GM12878 (cell line): ENCODE measurements at regions not wholly inside any gene's neighbourhood (a gene's known extent, or its start where the extent isn't known, plus 50 kb on each side); places are given as distances from the start of the nearest gene placed in this dataset.

Experiments
- BACH1 ChIP-seq: fragments of 450-650 bp; IDR thresholded peaks from 2 replicates; pipeline ENCODE4 v1.6.1; 2017; ENCODE audit warnings: mild to moderate bottlenecking, borderline replicate concordance
- EZH2 ChIP-seq: IDR thresholded peaks from 2 replicates; pipeline ENCODE4 v1.6.1; 2012; ENCODE audit warnings: low read depth, mild to moderate bottlenecking, control low read depth, inconsistent platforms, low read length, borderline replicate concordance; ENCODE audit not compliant: control insufficient read depth
- FOXM1 ChIP-seq: IDR thresholded peaks from 2 replicates; pipeline ENCODE4 v1.6.1; 2012; ENCODE audit warnings: low read depth, mild to moderate bottlenecking, inconsistent platforms, low read length, moderate library complexity
- NFYB ChIP-seq: IDR thresholded peaks from 2 replicates; pipeline ENCODE4 v1.6.1; 2011; ENCODE audit warnings: low read depth, mild to moderate bottlenecking, low read length, improper control_type of control experiment, moderate library complexity; ENCODE audit not compliant: insufficient read depth
- POLR2A ChIP-seq: IDR thresholded peaks from 2 replicates; pipeline ENCODE4 v1.6.1; 2011; ENCODE audit warnings: low read depth, mild to moderate bottlenecking, low read length
- RAD21 ChIP-seq: IDR thresholded peaks from 2 replicates; pipeline ENCODE4 v1.6.1; 2011; ENCODE audit warnings: mild to moderate bottlenecking, low read depth, low read length, moderate library complexity; ENCODE audit not compliant: insufficient read depth
- TF ChIP-seq, protein P1 (sequence below), 3 experiments: IDR thresholded peaks in 2 of 3; conservative IDR thresholded peaks in 1 of 3; 2 replicates each; pipeline ENCODE4 v1.5.1; 2011; ENCODE audit warnings: low read depth in 3 of 3, low read length in 3 of 3, mild to moderate bottlenecking in 3 of 3, control low read depth in 2 of 3, moderate library complexity in 2 of 3, inconsistent platforms in 1 of 3, mixed read lengths in 1 of 3; ENCODE audit not compliant: control insufficient read depth in 2 of 3, insufficient read depth in 1 of 3; ENCODE audit errors: extremely low read depth in 1 of 3
- TF ChIP-seq, protein P2 (sequence below): fragments of 450-650 bp; IDR thresholded peaks from 2 replicates; pipeline ENCODE4 v1.6.1; 2017; ENCODE audit warnings: mild to moderate bottlenecking, moderate library complexity

DNA sequence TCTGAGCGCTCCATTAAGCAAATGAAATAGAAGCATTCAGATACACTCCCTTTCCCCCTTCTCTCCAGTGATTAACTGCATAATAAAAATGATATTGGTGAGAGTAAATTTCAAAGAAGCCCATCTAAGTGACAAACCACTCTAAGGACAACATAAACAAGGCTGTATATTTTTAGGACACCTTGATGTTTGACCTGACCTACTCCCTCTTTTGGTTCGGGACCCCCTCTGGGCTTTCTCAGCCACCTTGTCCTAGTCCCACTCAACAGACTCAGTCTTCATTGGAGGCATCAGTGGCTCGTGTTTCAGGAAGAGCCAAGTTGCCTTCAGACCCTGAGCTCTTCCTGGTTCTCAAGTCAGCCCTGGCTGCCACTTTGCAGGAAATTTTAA lies 182.3 kb upstream of the NCAM1 start:
- TF ChIP-seq, protein P1, sequence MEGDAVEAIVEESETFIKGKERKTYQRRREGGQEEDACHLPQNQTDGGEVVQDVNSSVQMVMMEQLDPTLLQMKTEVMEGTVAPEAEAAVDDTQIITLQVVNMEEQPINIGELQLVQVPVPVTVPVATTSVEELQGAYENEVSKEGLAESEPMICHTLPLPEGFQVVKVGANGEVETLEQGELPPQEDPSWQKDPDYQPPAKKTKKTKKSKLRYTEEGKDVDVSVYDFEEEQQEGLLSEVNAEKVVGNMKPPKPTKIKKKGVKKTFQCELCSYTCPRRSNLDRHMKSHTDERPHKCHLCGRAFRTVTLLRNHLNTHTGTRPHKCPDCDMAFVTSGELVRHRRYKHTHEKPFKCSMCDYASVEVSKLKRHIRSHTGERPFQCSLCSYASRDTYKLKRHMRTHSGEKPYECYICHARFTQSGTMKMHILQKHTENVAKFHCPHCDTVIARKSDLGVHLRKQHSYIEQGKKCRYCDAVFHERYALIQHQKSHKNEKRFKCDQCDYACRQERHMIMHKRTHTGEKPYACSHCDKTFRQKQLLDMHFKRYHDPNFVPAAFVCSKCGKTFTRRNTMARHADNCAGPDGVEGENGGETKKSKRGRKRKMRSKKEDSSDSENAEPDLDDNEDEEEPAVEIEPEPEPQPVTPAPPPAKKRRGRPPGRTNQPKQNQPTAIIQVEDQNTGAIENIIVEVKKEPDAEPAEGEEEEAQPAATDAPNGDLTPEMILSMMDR (IDR thresholded peaks at IDR 0.05 in 2 of 3, conservative IDR thresholded peaks at IDR 0.05 in 1 of 3; ENCODE audit: control insufficient read depth in 2 of 3, extremely low read depth in 1 of 3, insufficient read depth in 1 of 3, low read depth in 3 of 3, low read length in 3 of 3) = no peak
- no peak for TF ChIP-seq EZH2
- TF ChIP-seq FOXM1 = no peak
- TF ChIP-seq POLR2A = no peak
- TF ChIP-seq RAD21 = no peak
- TF ChIP-seq, protein P2, sequence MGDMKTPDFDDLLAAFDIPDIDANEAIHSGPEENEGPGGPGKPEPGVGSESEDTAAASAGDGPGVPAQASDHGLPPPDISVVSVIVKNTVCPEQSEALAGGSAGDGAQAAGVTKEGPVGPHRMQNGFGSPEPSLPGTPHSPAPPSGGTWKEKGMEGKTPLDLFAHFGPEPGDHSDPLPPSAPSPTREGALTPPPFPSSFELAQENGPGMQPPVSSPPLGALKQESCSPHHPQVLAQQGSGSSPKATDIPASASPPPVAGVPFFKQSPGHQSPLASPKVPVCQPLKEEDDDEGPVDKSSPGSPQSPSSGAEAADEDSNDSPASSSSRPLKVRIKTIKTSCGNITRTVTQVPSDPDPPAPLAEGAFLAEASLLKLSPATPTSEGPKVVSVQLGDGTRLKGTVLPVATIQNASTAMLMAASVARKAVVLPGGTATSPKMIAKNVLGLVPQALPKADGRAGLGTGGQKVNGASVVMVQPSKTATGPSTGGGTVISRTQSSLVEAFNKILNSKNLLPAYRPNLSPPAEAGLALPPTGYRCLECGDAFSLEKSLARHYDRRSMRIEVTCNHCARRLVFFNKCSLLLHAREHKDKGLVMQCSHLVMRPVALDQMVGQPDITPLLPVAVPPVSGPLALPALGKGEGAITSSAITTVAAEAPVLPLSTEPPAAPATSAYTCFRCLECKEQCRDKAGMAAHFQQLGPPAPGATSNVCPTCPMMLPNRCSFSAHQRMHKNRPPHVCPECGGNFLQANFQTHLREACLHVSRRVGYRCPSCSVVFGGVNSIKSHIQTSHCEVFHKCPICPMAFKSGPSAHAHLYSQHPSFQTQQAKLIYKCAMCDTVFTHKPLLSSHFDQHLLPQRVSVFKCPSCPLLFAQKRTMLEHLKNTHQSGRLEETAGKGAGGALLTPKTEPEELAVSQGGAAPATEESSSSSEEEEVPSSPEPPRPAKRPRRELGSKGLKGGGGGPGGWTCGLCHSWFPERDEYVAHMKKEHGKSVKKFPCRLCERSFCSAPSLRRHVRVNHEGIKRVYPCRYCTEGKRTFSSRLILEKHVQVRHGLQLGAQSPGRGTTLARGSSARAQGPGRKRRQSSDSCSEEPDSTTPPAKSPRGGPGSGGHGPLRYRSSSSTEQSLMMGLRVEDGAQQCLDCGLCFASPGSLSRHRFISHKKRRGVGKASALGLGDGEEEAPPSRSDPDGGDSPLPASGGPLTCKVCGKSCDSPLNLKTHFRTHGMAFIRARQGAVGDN = no peak
- TF ChIP-seq BACH1 = no peak
- TF ChIP-seq NFYB = no peak
